Endothelial cell of hepatic sinusoid (primary cell): ENCODE measurements at regions not wholly inside any gene's neighbourhood (a gene's known extent, or its start where the extent isn't known, plus 50 kb on each side); places are given as distances from the start of the nearest gene placed in this dataset.

Source experiments
- in situ Hi-C: cut with HindIII; loops from 2 replicates; pipeline ENCODE4 v1.10.0; 2017; ENCODE audit warnings: low sequenced_read_pairs

DNA sequence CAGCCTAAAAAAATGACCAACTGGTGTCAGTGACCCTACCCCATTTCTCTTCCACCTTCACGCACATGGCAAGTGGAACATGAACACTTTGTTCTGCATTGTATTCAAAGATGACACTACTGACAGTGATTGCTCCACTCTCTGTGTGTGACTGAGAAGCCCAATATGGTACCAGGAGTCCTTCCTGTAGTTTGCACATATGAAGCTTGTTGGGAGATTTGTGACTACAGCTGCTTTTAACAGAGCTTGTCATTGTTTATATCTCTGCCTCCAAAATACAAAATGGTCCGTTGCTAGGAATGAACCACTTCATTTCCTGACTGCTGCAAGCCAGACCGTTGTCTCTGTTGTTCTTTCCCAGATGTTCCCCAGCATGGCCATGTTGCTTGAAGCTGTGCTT lies 140.3 kb upstream of the TCF21 start:
- in situ Hi-C loops = no loop called here

DNA sequence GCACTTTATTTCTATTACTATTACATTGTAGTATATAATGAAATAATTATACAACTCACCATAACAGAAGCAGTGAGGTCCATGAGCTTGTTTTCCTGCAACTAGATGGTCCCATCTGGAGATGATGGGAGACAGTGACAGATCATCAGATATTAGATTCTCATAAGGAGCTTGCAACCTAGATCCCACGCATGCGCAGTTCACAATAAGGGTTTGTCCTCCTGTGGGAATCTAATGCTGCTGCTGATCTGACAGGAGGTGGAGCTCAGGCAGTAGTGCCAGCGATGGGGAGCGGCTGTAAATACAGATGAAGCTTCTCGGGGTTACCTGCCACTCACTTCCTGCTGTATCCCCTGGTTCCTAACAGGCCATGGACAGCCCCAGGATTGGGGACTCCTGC lies 139.5 kb upstream of the TCF21 start:
- in situ Hi-C loops = no loop called here

DNA sequence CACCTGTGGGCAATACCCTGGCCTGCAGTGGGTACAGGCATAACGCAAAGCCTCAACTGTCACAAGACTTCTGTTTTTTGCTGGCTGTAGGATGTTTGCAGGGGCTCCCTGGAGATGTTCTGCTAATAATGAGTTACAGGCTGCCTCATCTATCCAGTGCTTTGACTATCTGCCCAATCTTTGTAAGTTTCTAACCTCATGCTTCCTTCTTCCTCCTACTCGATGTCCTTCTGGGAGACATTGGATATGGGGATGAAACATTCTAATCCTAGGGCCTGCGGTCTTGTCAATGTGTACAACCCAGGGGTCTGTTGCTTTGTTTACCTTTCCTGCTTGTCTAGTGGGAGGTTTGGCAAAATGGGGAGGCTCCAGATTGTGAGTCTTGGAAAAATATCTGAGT lies 136.8 kb upstream of the TCF21 start:
- in situ Hi-C loops = no loop called here

DNA sequence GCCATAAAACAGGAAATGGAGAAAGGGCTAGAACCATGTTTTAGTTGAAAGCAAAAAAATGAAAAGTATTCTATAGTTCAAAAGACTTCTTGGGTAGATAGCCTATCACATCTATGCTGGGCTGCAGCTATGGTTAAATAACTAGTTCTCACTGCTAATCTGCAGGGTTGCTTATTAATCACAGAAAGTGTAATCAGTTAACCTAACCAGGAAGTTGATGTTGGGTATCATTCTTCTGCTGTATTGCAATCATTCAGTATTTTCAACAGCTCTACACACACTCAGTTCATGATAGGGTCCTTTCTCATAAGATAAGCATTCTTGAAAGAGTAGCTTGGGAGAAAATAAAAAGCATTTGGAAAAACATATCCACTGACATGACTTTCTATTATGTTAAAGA lies 135.2 kb upstream of the TCF21 start:
- in situ Hi-C loops = no loop called here

DNA sequence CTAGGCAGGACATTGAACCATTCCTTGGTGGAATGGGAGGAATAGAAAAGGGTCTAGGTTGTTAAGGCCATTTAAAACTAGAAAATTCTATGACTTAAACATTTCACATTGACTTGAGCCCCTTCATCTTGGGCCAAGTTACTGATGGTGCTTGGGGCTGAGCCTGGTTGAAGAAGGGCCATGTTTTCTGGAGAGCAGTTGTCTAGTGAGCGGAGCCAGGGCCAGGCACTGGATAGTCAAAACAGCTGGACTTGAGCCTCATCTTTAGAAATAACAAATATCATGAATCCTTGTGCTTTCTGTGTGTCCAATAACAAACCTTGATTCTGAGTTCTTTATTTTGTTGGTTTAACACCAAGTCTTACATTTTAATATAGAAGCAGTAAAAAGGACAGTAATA lies 134.6 kb upstream of the TCF21 start:
- in situ Hi-C loops = no loop called here

DNA sequence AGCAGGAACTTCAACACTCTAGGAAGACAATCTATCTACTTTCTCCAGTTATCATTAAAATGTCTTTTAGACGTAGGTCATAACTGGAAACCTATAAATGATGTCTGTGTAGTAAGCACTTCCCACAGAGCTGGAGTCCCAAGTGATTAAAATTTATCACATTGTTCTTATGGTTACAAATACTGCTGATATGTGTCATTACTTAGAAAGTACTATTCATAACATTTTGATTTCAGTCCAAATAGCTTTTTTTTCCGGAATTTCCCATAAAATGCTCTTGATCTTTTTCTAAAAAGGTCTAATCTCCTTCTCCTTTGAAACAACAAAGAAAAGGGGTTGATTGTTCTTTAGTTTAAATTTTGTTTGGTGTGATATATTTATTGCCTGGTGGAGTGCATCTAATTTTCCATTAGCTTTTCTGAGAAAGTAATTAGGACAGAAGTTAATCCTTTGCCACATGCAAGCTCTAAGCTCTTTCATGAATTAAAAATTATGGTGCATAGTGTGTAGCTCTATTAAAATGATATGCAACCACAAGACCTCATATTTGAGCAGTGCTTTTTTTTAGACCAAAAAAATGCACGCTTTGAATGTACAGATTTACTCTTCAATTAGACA lies 132.7 kb upstream of the TCF21 start:
- in situ Hi-C loops = no loop called here

DNA sequence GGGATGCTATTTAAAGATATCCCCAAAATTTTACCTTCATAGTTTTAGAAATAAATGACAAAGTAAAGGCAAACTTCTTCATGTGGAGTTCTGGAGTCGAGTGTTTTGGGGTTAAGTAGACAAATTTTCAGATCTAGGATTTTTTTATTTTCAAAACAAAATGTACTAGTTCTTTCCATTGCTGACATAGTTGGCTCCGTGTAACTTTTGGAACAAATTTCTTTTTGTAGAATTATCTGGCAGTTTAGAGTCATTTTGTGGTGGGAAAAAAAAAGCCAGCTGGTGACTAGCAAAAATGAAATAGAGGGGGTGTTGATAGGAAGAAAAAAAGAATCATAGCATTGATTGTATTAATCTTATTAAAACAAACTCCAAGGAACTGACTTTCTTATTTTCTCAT lies 131.6 kb upstream of the TCF21 start:
- in situ Hi-C loops = no loop called here

DNA sequence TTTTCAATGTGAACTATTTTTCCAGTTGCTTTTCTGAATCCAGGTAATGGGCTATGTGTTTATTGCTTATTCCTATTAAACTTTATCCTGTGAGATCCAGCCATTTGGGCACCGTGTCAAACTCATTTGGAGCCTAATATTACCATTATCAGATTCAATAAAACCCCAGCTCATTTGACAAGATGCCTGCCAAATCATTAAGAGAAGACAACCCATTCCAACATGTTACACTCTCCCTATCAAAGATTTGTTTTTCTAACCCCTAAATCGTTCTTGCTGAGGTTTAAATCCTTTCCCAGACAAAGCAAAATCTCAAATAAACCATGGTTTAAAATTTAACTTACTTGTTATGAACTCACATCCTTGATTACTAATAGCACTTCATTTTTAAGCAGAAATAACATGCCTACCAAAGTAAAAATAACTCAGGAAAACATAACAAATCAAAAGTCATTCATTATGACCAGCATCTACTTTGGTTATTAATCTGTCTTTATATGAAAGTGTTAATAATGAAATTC lies 130.0 kb upstream of the TCF21 start:
- in situ Hi-C loops = no loop called here

DNA sequence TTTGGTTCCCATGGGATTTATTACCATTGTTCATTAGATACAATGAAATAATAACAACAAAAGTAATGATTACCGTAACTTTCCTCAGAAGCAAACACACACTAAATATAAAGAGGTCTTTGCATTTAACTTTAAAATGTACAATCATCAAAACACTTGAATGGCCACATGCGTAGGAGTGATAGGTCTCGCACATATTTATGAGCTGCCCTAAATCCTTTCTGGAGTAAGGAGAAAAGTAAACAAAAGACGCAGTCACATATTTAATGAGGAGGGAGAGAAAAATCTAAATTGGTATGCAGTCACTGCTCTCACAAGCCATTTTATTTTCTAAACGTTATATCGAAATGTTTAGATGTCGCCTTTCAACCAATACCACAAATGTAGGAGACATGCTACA lies 129.4 kb upstream of the TCF21 start:
- in situ Hi-C loops = no loop called here

DNA sequence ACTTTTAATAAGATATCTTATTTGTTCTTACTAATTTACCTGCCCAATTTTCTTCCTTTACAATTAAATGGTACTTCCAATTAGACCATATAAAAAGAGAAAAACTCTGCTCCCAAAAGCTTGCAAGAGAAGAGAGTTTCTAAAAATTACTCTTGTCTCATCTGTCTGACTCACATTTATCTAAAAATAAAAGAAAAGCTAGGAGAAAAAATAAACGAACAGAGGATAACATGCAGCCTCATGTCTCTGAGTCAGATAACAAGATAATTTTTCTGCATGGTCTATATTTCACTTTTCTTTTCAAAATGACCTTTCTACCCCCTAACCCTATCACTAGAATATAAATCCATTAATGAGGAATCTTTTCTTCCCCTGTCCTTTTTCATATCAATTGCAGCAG lies 127.2 kb upstream of the TCF21 start:
- in situ Hi-C loops = loop anchor here (5.0 kb wide), 1 partner anchor 54 kb away; no protein-coding TSS in a partner anchor

DNA sequence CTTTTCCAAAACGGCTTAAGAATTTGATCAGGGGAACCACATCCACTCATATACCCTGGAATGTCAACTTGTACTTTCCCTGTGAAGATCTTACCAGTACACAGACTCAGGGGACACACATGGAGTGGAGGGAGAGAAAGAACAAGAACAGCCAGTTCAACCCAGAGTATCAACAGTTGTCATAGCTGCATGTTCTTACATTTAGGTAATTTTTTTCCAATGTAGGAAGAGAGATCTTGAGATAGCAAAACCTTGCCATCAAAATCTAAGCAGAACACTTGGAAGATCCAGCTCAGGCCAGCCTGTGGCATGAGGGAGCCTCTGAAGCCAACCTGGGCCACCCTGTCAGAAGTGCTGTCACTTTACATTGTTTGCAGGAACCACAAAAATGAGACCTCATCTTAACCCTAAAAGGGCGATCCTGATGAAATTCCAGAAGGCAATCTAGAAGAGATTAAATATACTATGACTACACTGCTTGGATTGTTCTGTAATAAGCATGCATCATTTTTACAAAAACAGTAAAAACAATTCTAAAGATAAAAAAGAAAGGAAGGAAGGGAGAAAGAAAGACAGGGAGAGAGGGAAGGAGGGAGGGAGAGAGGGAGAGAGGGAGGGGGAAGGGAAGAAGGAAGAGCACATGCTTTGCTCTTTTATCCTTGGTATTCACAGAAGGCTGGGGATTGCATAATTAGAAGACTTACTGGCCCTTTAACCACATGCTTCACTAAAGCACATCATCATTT lies 124.7 kb upstream of the TCF21 start:
- in situ Hi-C loops = loop anchor here (5.0 kb wide), 1 partner anchor 57 kb away; no protein-coding TSS in a partner anchor

DNA sequence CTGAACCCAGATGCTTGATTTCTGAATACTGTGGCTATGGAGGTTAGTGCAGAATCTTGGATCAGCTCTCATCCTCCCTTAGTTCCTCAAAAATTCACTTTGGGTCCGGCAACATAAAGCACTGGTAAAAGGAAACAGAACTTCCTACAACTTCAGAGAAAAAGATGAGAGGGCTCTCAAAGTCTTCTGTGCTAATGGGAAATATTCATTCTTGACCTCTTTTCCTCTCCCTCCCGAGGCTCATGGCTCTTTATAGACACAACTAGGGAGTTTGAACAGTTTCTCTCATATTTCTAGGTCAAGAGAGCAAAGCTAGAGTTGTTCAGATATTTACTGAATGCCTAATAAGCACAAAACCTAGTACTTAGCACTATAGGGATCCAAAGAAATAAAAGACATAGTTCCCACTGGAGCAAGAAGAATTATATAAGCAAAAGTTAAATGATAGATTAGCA lies 124.1 kb upstream of the TCF21 start:
- in situ Hi-C loops = loop anchor here (5.0 kb wide), 2 partner anchors 43 to 57 kb away; no protein-coding TSS in a partner anchor

DNA sequence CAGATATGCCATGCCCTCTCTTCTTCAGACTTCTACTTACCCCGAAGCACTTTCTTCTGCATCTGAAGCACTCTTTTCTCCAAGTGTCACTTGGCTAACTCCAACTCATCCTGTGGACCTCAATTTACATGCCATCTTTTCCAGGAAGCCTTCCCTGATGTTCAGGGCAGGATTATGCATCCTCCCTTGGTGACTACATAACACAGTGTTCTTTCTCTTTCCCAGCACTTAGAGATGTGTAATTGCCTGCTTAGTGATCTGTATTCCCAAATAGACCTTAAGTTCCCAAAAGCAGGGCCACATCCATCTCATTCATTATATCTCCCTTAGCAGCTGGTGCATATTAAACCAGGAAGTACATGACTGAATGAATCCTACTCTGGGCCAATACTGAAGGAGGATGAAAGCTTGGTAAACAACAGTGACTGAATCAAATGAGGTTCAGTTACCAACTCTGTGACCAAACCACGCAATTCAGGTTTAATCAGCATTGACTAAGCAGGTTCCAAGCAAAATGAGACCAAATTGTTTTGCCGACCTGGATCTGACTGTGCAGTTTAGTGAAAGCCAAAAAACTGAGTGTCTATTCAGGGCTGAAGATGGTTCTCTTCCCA lies 121.4 kb upstream of the TCF21 start:
- in situ Hi-C loops = loop anchor here (5.0 kb wide), 1 partner anchor 40 kb away; no protein-coding TSS in a partner anchor

DNA sequence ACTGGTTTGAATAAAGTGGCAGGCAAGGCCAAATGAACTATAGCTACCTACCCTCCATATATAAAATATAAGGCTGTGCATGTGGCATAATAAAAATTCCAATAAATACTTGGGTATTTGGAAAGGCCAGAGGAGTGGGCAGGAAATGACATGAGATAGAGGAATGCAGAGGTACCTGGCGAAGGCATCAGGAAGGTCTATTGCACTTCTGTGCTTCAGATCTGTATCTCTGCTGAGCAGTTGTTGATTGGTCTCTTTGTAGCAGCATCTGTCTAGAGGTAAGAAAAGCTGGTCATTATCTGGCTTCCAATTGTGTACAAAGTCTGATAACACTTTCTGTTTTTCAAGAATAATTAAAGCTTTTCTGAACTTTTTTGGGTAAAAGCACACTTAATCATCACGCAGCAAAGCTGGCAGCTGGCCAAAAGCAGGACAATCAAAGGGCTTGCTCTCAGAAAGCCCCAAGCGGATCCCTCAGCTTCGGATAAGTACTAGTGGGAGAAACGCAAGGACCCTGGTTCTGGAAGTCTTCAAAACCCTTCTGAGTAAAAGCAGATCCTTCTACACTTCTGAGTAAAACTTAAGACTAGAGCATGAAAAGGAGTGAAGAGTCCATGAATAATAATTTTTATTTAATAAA lies 120.1 kb upstream of the TCF21 start:
- in situ Hi-C loops = loop anchor here (5.0 kb wide), 1 partner anchor 39 kb away; no protein-coding TSS in a partner anchor

DNA sequence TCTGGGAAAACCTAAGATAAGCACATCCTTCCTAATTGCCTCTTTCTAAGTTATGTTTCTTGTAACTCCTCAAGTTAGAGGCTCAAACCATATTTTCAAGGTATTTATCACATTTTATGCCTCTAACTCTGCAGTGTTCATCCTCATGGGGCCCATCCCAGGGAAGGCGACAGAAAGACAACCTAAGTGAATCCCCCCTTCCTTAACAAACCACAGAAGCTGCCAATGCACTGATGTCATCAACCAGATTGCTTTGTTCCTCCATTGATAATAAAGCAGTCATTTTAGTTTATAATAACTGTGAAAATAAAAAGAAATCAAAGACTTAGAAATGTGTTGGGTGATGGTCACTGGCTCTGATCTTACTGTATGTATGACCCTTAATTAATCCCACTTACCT lies 119.5 kb upstream of the TCF21 start:
- in situ Hi-C loops = loop anchor here (5.0 kb wide), 1 partner anchor 38 kb away; no protein-coding TSS in a partner anchor

DNA sequence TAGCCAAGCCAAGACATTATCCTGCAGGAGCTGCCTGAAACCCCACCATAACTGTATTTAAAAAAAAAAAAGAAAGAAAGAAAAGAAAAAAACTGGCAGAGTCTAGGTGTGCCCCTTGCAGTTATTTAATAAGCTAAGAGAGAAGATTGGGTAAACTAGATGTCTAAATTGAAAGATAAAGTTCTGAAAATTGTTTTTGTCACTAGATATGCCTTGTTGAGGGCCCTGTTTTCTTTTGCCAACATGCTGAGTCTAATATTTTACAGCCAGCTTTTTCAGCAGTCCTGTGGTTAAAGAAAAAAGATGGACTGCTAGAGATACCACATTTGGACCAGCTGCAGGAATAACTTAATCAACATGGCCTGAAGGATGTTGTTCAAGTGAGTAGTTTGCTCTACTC lies 116.3 kb upstream of the TCF21 start:
- in situ Hi-C loops = no loop called here

DNA sequence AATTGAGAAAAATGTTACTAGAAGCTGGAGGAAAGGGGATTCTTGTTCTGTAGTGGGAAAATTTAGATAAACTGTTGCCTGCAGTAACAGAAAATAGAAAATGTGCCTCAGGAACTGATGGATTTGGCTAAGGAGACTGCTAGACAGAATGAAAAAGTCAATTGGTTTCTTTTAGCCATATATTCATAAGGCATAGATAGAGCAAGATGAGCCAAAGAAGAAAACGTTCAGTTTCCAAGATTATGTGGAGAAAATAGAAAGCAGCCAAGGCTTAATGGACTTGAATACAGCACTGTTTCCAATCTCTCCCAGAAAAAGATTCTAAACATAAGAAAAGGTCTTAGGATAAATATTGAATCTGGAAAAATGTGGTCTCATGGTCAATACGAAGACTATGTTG lies 115.1 kb upstream of the TCF21 start:
- in situ Hi-C loops = no loop called here

DNA sequence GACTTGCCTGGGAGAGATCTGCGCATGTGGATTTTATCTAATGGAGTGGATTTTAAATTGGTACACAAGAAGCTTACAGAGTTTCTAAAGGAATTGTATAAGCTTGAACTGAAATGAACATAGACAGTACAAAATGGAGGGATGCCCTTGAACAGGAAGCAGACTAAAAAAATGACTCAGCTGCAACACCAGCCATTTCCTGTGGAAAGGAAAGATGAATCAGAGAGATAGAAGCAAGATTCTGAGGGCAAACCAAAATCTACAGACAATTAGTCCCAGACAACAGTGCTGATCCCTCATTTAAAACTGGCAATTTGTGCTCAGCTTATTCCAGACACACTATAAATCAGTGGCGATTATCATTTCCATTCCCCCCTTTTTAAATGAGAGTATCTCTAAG lies 114.6 kb upstream of the TCF21 start:
- in situ Hi-C loops = no loop called here

DNA sequence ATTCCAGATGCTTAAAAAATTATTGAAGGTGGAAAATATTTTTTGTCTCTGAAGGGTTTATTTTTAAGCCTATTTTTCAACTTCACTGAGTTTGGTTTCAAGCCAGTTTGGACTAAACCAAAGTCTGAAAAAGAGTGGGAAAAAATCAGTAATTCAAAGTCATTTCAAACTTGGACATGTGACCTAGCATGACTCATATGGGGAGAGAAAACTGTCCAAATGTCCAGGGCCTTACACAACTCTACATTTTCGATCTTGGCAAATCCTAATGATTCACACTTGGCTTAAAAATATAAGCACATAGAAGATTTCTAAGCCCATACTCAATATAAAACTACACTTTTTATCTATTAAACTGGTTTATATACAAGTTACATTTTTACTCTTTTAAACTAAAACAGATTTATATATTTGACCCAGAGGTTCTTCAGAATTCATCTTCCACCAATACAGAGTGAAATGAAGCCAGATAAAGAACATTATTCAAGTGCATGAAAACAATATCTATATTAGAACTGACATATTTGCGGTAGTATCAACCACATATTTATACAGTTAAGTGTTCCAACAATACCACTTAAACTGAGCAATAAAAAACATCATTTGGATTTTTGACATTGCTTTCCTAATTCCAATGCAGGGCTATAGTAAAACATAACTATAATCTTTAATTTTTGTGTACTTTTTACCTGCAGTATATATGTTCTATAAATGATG lies 110.3 kb upstream of the TCF21 start:
- in situ Hi-C loops = no loop called here

DNA sequence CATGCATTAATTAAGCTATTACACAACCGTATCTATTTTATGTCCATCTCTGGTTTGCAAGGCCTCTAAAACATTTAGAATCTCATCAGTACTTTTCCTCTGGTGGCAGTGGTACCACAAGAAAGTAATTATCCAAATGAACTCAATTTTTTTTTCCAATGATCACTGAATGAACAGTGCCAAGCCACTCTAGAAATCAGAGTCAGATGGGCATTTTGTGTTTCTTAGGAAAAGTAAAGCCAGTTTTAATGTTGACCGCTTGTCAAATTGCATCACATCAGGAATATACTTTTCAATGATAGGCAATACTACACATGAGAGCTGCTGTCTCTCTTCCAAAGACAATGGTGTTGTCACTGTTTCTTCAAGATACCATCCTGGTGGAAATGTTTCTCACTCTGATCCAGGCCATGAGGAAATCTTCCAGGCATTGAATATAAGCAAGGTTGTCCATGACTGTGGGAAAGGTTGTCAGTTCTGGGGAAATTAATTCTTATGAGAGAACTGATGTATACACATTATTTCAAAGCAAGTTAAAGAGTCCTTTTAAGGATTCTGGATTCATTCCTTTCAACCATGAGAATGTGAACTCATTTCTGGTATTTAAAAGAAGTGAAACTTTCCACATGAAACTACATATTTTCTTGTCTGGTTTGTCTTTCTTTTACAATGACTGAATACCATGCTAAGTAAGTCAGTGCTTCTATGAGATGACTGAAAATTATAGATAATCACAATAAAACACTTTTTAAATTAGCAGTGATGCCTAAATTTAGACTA lies 108.8 kb upstream of the TCF21 start:
- in situ Hi-C loops = no loop called here
